Activated naive CD8-positive, alpha-beta T cell (primary cell): ENCODE measurements at regions not wholly inside any gene's neighbourhood (a gene's known extent, or its start where the extent isn't known, plus 50 kb on each side); places are given as distances from the start of the nearest gene placed in this dataset.
"Not testable (repeated sequence)": the region's sequence is repeated elsewhere in the genome, so short reads cannot be mapped to it uniquely, and the experiment has no call there.

Source experiments
- H3K27ac Mint-ChIP-seq: one replicate; pipeline ENCODE4 v1.8.0; 2021; ENCODE audit warnings: mixed read lengths
- H3K27me3 Mint-ChIP-seq: one replicate; pipeline ENCODE4 v1.8.0; 2021; ENCODE audit warnings: mixed read lengths
- H3K36me3 Mint-ChIP-seq: one replicate; pipeline ENCODE4 v1.8.0; 2021; ENCODE audit warnings: mixed read lengths
- H3K4me1 Mint-ChIP-seq: one replicate; pipeline ENCODE4 v1.8.0; 2021; ENCODE audit warnings: low read depth, mixed read lengths
- H3K4me3 Mint-ChIP-seq: one replicate; pipeline ENCODE4 v1.8.0; 2021; ENCODE audit warnings: mild to moderate bottlenecking, mixed read lengths
- H3K9me3 Mint-ChIP-seq: one replicate; pipeline ENCODE4 v1.8.0; 2021; ENCODE audit warnings: low read depth, mixed read lengths

DNA sequence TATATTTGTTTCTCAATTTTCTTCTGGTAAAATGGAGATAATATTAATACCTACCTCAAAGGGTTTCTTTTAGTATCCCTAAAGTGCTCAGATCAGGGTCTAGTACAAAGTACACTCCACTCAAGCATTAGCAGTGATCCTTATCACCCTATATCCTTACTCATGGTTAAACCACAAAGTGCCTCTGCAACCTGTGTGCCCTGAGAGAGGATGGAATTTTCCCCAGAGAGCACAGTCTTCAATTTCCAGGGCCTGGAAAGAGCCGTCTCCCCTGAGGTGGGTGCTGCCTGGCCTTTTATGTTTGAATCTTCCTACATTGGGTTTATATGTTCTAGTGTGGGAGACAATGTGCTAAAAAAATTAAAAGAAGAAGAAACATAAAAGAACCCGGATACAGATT, 183.1 kb upstream of the FBXO33 start:
- Mint-ChIP-seq H3K27ac (no peak overlapping the region), H3K9me3 (peaks cover 7% of the 10 kb centered on the region), H3K4me3 (no peak overlapping the region), H3K36me3 (peaks cover 3% of the 10 kb centered on the region), H3K27me3 (no peaks in the 10 kb centered on the region), H3K4me1 (peaks cover 40% of the 10 kb centered on the region)

DNA sequence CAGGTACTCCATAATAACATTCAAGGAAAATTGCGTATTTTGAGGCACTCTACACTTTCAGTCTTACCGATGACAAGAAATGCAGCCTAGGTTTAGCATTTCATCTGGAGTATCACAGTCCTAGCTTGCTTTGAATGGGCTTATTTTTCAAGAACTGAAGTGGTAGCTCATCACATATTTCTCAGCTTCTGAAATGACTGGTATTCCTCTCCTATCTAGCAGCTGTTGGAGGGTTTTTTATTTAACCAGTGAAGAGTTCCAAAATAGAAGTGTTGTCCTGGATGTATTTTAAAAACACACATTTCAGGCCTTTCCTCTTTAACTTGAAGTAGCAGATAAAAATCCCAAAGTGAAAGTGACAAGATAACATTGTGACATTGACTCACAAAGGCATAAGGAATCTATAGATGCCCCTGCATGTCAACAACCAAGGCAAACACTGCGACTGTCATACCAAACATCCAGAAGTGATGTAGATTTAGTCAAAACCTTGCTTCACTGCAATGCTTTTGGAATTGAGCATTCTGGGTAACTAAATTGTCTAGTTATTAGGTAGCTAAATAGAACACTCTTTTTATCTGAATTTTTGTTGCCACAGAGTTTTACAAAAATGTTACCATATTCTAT, 182.2 kb upstream of the FBXO33 start:
- peaks cover 4% of the 10 kb centered on the region for H3K9me3 Mint-ChIP-seq
- H3K27ac Mint-ChIP-seq: no peak overlapping the region
- H3K27me3 Mint-ChIP-seq: no peaks in the 10 kb centered on the region
- H3K4me3 Mint-ChIP-seq: peak overlapping the region; percentile 42
- peaks cover 39% of the 10 kb centered on the region for H3K4me1 Mint-ChIP-seq
- H3K36me3 Mint-ChIP-seq: peaks cover 3% of the 10 kb centered on the region

DNA sequence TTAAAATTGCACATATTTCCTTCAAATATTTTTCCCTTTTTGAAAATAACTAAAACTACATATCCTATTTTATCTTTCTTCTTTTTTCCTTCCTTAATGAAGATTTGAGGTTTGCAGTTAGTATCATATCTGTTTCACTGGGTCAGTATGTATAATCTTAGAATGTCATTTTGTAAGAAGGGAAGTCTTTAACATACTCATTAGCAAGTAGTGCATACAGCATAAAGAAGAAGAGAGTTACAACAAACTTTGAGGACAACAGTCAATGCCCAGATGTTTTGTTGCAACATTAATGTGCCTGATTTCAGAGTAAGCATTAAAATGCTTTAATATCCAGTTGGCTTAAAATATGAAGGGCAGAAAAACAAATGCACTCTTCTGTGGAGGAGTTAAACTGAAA, 176.9 kb upstream of the FBXO33 start:
- peaks cover 9% of the 10 kb centered on the region for H3K36me3 Mint-ChIP-seq
- no peak overlapping the region for H3K4me3 Mint-ChIP-seq
- H3K27ac Mint-ChIP-seq: no peak overlapping the region
- peaks cover 16% of the 10 kb centered on the region for H3K9me3 Mint-ChIP-seq
- peaks cover 64% of the 10 kb centered on the region for H3K4me1 Mint-ChIP-seq
- no peaks in the 10 kb centered on the region for H3K27me3 Mint-ChIP-seq

DNA sequence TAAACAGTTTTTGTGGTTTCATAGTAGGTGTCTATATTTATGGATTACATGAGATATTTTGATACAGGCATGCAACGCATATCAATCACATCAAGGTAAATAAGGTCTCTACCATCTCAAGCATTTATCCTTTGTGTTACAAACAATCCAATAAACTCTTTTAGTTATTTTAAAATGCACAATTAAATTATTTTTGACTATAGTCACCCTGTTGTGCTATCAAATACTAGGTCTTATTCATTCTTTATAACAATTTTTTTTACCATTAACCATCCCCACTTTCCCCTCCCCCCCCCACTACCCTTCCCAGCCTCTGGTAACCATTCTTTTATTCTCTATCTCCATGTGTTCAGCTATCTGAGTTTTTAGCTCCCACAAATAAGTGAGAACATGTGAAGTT, 175.7 kb upstream of the FBXO33 start:
- H3K27ac Mint-ChIP-seq: peak overlapping the region; percentile 64

DNA sequence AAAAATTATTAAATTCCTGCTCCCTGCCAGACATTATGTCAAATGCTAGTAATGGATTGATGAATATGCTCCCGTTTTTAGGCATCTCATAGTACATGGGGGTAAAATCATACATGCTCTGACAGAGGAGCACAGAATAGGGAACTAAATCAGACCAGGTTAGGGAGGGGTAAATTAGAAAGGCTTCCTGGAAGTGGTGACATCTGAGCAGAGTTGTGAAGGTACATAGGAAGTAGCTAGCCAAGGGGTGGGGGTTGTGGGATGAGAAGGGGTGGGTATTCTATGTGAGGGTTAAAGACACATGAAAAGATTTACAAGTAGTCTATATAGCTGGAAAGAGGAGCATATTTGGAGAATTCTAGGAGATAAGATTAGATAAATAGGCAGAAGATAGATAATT, 171.7 kb upstream of the FBXO33 start:
- H3K4me1 Mint-ChIP-seq: peaks cover 58% of the 10 kb centered on the region
- peak overlapping the region; percentile 38 for H3K4me3 Mint-ChIP-seq
- peaks cover 21% of the 10 kb centered on the region for H3K36me3 Mint-ChIP-seq
- peaks cover 32% of the 10 kb centered on the region for H3K9me3 Mint-ChIP-seq
- no peaks in the 10 kb centered on the region for H3K27me3 Mint-ChIP-seq
- peak overlapping the region; percentile 77 for H3K27ac Mint-ChIP-seq

More for the DNA sequence above, 175.7 kb upstream of the FBXO33 start:
- Mint-ChIP-seq H3K4me1 (peaks cover 69% of the 10 kb centered on the region), H3K27me3 (no peaks in the 10 kb centered on the region), H3K36me3 (peaks cover 10% of the 10 kb centered on the region), H3K4me3 (peak overlapping the region; percentile 47), H3K9me3 (peaks cover 17% of the 10 kb centered on the region)

DNA sequence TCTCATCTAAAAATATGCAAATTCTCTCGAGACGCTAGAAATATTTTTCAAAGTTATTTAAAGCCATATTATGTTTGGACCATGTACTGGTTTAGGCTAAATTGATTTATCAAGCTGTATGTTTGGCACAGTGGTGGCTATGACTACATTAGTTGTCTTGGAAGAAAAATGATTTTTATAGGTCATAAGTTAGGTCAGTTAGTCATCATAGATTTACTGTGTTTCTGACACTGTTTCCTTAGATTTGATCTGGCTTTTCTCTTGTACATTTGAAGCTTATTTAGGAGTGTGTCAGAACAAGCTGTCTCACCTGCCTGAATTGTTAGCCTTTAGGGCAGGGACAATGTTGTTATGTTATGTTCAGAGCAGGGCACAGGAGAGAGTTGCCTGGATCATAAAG, 161.1 kb upstream of the FBXO33 start:
- Mint-ChIP-seq H3K9me3 (peaks cover 3% of the 10 kb centered on the region), H3K4me1 (peaks cover 25% of the 10 kb centered on the region)

DNA sequence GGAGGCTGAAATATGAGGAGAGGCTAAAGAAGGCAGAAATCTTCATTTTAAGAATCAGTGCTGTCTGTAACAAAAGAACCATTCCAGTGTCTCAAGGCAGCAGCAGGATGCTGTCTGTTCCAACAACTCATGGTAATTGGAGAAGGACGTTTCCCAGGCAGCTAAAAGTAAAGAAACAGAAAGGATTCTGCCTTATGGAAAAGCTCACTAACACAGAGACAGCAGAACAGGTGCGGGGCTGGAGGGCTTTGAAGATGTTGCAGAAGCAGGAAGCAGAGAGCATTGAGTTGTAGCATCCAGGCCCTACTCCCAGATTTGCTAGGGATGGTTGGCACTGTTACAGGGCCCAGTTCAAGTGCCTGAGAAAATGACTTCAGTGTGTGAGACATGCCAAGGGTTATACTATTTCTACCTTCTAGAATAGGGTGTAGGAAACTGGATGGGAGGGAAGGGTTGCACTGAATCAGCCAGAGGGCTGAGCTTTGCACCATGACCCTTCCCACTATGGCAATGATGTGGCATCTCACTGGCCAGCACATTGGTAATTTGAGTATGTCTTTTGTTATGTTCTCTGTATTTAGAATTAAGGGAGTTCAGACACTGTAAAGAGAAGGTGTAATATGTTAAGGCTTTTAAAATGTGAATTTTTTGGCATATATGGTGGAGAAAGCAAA, 160.0 kb upstream of the FBXO33 start:
- Mint-ChIP-seq H3K27me3 (no peaks in the 10 kb centered on the region), H3K4me3 (no peak overlapping the region), H3K36me3 (peaks cover 12% of the 10 kb centered on the region), H3K27ac (no peak overlapping the region), H3K9me3 (peaks cover 3% of the 10 kb centered on the region), H3K4me1 (peaks cover 23% of the 10 kb centered on the region)

More for the DNA sequence above, 161.1 kb upstream of the FBXO33 start:
- H3K27ac Mint-ChIP-seq: no peak overlapping the region
- H3K36me3 Mint-ChIP-seq: peaks cover 12% of the 10 kb centered on the region
- H3K4me3 Mint-ChIP-seq: no peak overlapping the region
- no peaks in the 10 kb centered on the region for H3K27me3 Mint-ChIP-seq

DNA sequence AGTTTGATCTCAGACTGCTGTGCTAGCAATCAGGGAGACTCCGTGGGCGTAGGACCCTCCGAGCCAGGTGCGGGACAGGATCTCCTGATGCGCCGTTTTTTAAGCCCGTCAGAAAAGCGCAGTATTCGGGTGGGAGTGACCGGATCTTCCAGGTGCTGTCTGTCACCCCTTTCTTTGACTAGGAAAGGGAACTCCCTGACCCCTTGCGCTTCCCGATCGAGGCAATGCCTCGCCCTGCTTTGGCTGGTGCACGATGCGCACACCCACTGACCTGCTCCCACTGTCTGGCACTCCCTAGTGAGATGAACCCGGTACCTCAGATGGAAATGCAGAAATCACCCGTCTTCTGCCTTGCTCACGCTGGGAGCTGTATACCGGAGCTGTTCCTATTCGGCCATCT, 157.6 kb upstream of the FBXO33 start:
- peaks cover 10% of the 10 kb centered on the region for H3K36me3 Mint-ChIP-seq
- H3K27ac Mint-ChIP-seq, H3K27me3 Mint-ChIP-seq, H3K4me3 Mint-ChIP-seq, H3K9me3 Mint-ChIP-seq: not testable (repeated sequence)
- peaks cover 15% of the 10 kb centered on the region for H3K4me1 Mint-ChIP-seq

DNA sequence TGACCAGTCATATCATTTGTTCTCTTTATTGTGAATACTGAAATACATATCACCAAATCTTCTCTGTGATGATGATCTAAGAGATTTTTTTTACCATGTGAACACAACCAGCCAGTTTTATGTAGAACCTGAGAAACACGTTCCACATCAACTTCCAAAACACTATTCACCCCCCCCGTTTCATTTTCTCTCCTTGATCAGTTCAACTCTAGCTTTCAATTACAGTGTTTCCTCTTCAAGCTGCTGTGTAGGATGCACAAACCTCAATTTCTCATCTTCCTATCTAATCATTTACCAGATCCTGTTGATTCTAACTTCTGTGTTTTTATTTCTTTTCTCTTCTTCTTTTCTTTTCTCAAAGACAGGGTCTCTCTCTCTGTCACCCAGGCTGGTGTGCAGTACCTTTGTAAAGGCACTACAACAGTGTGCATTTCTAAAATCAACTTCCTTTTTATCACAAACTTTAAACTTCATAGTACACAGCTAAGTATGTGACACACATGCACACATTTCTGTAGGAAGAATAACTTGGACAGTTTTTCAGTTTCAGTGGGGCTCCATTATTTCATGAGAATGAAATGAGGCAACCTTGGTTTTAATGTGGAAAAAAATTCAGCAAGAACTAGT, 149.9 kb upstream of the FBXO33 start:
- Mint-ChIP-seq H3K4me1 (no peaks in the 10 kb centered on the region), H3K36me3 (peaks cover 3% of the 10 kb centered on the region), H3K4me3 (no peak overlapping the region), H3K27me3 (no peaks in the 10 kb centered on the region), H3K27ac (no peak overlapping the region), H3K9me3 (no peaks in the 10 kb centered on the region)

DNA sequence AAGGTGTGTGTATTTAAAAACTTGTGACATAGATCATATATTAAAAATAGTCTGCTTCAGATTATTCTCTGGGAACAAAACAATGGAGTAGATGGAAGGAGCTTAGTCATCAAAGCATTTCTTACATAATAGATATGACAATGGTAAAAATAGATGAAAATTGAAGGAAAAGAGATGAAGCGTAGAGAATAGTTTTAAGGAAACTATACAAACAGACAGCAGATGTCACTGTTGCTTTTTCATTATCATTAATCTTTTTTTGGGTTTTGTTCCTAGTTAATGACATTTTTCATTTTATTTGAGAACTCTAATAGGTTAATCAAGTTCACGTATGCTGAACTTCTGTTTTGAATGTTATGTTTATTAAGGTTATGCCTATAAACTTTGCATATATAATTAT, 149.2 kb upstream of the FBXO33 start:
- H3K4me3 Mint-ChIP-seq: no peak overlapping the region
- H3K4me1 Mint-ChIP-seq: no peaks in the 10 kb centered on the region
- H3K27me3 Mint-ChIP-seq: no peaks in the 10 kb centered on the region
- no peak overlapping the region for H3K27ac Mint-ChIP-seq
- H3K9me3 Mint-ChIP-seq: peaks cover under 1% of the 10 kb centered on the region
- peaks cover 3% of the 10 kb centered on the region for H3K36me3 Mint-ChIP-seq

DNA sequence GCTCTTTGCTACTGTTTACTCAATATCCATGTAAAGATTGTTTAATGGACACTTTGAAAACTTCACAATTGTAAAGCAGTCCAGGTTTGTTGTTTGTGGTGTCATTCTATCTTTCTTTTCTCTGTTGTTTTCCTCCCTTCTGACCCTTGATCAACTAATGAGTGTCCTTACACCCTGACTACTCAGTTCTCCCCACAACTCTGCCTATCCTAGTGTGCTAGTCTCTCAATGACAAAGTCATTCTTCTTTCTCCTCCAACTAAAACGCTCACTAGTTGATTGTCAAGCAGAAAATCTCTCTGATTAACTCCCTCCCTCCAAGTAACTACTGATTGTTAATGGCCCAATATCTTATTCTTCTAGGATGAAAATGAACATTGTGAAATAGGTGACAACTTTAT, 148.5 kb upstream of the FBXO33 start:
- Mint-ChIP-seq H3K4me3 (no peak overlapping the region), H3K36me3 (peaks cover 8% of the 10 kb centered on the region), H3K4me1 (no peaks in the 10 kb centered on the region), H3K9me3 (peaks cover 8% of the 10 kb centered on the region), H3K27me3 (no peaks in the 10 kb centered on the region), H3K27ac (no peak overlapping the region)

DNA sequence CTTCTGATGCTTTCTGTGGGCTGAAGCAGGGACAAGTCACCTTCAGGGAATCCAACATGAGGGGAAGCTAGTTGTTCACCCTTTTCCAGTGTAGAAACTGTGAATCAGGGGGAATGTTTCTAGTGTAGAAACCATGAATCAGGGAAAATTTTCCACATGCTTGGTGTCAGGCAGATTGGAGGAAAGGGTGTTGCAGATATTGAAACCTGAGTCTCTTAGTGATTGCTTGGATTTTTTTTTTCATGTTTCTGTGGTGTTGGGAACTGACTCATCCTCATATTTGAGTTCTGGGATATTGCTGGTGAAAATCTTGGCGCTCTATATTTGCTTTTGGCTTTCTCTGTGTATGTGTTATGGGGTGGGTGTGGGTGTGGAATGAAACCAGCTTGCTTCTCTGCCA, 144.5 kb upstream of the FBXO33 start:
- H3K9me3 Mint-ChIP-seq: peaks cover 16% of the 10 kb centered on the region
- no peak overlapping the region for H3K27ac Mint-ChIP-seq
- H3K36me3 Mint-ChIP-seq: peaks cover 12% of the 10 kb centered on the region
- H3K27me3 Mint-ChIP-seq: no peaks in the 10 kb centered on the region
- H3K4me1 Mint-ChIP-seq: no peaks in the 10 kb centered on the region
- no peak overlapping the region for H3K4me3 Mint-ChIP-seq

DNA sequence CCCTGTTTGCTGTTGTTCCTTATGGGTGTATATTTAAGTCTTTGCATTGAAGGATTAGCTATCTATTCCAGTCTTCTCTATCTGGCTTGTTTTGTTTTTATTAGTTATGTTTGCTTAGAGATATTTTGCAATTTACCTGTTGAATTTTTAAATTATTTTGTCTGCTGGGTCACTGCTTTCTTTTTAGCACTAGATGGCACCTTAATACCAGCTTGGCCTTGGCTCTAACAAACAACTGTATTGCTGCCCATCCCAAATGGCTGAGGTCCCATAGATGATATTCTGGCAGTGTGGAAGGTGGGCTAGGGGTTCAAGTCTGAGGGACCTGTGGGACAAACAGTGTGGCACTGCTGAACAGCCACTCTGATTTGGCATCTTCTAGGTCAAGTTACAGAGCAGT, 144.0 kb upstream of the FBXO33 start:
- Mint-ChIP-seq H3K36me3 (peaks cover 12% of the 10 kb centered on the region), H3K4me3 (no peak overlapping the region), H3K27ac (no peak overlapping the region), H3K9me3 (peaks cover 16% of the 10 kb centered on the region), H3K4me1 (no peaks in the 10 kb centered on the region), H3K27me3 (no peaks in the 10 kb centered on the region)

DNA sequence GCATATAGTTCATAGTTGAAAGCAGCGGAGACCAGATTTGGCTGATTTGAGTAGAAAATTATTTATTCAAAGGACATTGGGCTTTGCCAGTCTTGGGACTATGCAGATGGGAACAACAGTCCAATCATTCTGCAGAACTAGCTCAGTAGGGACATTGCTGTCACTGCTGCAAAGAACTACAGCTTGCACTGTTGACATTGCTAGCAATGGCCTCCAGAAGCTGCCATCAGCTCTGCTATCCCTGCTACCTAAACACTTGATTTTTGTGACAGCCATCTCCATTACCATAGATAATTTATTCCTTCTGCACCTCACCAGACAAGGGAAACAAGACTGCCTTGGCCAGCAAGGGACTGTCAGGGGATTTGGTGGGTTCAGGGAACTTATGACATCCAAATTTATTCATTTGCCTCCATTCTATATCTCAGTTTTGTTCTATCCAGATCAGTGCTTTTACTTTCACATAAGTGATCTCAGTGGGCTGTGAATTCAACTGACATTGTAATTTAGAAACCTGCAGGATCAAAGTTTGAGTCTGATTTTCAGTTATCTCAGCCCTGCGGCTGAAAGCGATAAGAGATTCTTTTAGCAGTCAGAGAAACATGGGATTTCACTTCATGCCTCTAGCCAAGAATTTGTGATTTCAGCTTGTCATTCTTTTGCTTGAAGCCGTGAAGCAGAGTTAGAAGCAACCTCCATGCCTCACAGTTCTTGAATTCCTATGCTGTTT, 136.7 kb upstream of the FBXO33 start:
- no peak overlapping the region for H3K27ac Mint-ChIP-seq
- H3K9me3 Mint-ChIP-seq: peaks cover 7% of the 10 kb centered on the region
- H3K4me3 Mint-ChIP-seq: no peak overlapping the region
- no peaks in the 10 kb centered on the region for H3K4me1 Mint-ChIP-seq
- no peaks in the 10 kb centered on the region for H3K27me3 Mint-ChIP-seq
- peaks cover 3% of the 10 kb centered on the region for H3K36me3 Mint-ChIP-seq

DNA sequence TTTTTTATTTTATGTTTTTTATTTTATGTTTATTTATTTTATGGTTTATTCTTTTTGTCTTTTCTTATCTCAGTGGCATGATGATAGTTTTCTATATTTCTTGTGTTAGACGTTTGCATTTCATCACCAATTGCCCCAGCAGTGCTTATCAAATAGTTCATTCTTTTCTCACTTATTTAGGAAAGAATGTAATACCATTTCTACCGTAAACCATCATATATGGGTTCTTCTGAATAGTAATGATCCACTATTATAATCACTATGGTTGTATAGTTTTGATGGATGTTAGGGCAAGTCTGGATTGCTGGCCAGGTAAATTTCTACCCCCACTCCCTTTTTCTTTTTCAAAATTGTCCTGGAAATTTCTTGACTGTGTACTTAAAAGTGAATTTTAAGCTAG, 134.6 kb upstream of the FBXO33 start:
- no peak overlapping the region for H3K4me3 Mint-ChIP-seq
- no peak overlapping the region for H3K27ac Mint-ChIP-seq
- H3K9me3 Mint-ChIP-seq: no peaks in the 10 kb centered on the region
- H3K36me3 Mint-ChIP-seq: peaks cover 3% of the 10 kb centered on the region
- H3K27me3 Mint-ChIP-seq: no peaks in the 10 kb centered on the region
- no peaks in the 10 kb centered on the region for H3K4me1 Mint-ChIP-seq
